OCI-LY3 (cell line): ENCODE measurements at regions not wholly inside any gene's neighbourhood (a gene's known extent, or its start where the extent isn't known, plus 50 kb on each side); places are given as distances from the start of the nearest gene placed in this dataset.
"Not testable (repeated sequence)": the region's sequence is repeated elsewhere in the genome, so short reads cannot be mapped to it uniquely, and the experiment has no call there.

Source experiments
- EZH2phosphoT487 ChIP-seq: fragments of 200-600 bp; shearing (Covaris generic); IDR thresholded peaks from 2 replicates; pipeline ENCODE4 v1.6.1; 2018; ENCODE audit warnings: antibody characterized with exemption, mixed run types, low read depth
- TF ChIP-seq, protein P1 (sequence below): fragments of 200-600, 300-600 bp; sonication (generic); IDR thresholded peaks from 2 replicates; pipeline ENCODE4 v1.5.1; 2014; ENCODE audit warnings: antibody characterized with exemption, low read length, low read depth

- TF ChIP-seq, protein P1, sequence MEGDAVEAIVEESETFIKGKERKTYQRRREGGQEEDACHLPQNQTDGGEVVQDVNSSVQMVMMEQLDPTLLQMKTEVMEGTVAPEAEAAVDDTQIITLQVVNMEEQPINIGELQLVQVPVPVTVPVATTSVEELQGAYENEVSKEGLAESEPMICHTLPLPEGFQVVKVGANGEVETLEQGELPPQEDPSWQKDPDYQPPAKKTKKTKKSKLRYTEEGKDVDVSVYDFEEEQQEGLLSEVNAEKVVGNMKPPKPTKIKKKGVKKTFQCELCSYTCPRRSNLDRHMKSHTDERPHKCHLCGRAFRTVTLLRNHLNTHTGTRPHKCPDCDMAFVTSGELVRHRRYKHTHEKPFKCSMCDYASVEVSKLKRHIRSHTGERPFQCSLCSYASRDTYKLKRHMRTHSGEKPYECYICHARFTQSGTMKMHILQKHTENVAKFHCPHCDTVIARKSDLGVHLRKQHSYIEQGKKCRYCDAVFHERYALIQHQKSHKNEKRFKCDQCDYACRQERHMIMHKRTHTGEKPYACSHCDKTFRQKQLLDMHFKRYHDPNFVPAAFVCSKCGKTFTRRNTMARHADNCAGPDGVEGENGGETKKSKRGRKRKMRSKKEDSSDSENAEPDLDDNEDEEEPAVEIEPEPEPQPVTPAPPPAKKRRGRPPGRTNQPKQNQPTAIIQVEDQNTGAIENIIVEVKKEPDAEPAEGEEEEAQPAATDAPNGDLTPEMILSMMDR, result not testable (repeated sequence)
- TF ChIP-seq EZH2phosphoT487, result not testable (repeated sequence)
These were observed 211.4 kb downstream of the BCAS1 start for GRCh38 chr20:53859009-53859408.
